GM13977 (cell line): ENCODE measurements at regions not wholly inside any gene's neighbourhood (a gene's known extent, or its start where the extent isn't known, plus 50 kb on each side); places are given as distances from the start of the nearest gene placed in this dataset.

ENCODE experiments used
- DNase-seq: peaks from one replicate; pipeline ENCODE4 v3.0.0; 2012; ENCODE audit warnings: low spot score
- in situ Hi-C: fragments of 300-500 bp; cut with MboI; formaldehyde crosslinking; loops from one replicate; pipeline ENCODE4 v1.12.0; 2022; ENCODE audit warnings: low sequenced_read_pairs, low pct_unique_long_range_greater_than_20kb, mixed read lengths, inconsistent platforms; ENCODE audit not compliant: unreplicated experiment
- TF ChIP-seq, protein P1 (sequence below): IDR thresholded peaks from 2 replicates; pipeline ENCODE4 v1.5.1; 2012; ENCODE audit warnings: mild to moderate bottlenecking, control low read depth; ENCODE audit not compliant: insufficient read depth; ENCODE audit errors: extremely low read depth, missing control alignments

DNA sequence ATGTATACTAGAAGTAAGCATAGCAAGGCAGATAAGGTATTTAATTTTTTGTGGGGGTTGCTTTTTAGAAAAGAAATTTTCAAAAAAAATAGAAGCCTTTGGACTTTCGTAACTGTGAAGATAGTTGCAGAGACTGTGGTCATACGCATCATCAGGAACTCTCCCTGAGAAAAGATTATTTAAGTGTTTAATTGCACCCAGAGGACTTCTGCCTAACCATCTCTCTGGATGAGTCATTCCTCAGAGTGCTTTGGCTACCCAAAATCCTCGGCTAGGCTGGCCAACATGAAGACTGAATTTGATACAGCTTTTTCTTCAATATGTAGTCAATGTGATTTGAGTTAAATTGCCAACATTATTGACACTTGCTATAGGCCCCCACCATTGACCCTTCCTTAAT is 296.4 kb downstream of the TLR4 start:
- TF ChIP-seq, protein P1, sequence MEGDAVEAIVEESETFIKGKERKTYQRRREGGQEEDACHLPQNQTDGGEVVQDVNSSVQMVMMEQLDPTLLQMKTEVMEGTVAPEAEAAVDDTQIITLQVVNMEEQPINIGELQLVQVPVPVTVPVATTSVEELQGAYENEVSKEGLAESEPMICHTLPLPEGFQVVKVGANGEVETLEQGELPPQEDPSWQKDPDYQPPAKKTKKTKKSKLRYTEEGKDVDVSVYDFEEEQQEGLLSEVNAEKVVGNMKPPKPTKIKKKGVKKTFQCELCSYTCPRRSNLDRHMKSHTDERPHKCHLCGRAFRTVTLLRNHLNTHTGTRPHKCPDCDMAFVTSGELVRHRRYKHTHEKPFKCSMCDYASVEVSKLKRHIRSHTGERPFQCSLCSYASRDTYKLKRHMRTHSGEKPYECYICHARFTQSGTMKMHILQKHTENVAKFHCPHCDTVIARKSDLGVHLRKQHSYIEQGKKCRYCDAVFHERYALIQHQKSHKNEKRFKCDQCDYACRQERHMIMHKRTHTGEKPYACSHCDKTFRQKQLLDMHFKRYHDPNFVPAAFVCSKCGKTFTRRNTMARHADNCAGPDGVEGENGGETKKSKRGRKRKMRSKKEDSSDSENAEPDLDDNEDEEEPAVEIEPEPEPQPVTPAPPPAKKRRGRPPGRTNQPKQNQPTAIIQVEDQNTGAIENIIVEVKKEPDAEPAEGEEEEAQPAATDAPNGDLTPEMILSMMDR: no peak
- DNase-seq: no peak
- in situ Hi-C loops: no loop called here

DNA sequence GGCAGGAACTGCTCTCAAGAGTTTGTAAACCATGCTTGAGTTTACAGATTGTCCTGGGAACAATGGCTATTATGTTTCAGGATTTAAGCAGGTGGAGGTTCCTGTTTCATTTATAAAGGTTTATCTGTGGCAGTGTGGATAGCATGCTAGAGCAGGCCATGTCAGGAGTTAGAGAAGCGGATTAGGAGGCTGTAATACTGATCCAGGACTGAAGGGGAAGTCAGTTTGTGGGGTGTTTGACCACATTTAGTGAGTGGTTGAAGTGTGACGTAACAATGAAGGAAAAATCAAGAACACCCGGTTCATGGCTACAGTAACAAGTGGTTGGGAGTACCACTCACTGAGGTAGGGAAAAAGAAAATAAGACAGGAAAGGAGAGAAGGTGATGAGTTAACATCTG is 299.0 kb downstream of the TLR4 start:
- TF ChIP-seq, protein P1: no peak
- in situ Hi-C loops: no loop called here
- DNase-seq: no peak

DNA sequence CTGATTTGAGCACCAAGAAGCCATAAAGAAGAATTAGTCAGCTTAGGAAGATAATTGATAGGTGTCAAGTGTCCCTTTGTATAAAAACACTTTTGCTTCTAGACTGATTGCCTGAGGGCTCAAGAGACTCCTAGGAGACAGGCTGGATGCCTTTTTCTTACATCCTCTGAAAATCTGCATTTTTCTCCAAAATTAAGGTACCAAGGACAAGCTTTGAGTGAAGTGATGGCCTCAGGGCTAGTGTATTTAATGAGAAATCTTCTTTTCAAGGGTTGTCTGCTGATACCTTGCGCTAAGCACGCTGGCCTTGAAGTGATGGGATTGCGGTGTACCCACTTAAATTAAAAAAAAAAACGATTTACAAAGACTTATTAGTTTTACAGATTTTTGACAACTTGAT is 304.0 kb downstream of the TLR4 start:
- in situ Hi-C loops: no loop called here
- TF ChIP-seq, protein P1: no peak
- DNase-seq: no peak

DNA sequence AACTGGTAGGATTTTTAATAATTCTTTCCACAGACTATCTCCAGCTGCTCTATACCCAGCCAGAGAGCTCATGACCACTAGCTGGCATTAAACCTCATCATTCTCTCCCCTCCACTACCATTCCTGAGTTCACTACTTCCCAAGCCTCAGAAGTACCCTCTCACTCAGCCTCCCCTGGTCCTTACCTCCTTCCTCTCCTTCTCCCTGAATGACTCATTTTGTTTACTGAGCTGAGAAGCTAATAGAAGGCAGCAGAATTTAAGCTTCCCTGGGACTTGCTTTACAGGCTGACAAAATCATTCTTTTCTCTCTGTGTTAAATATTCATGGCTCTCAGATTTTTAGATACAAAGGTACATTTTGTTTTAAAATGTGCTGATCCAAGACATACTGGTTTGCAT is 305.4 kb downstream of the TLR4 start:
- in situ Hi-C loops: no loop called here
- TF ChIP-seq, protein P1: no peak
- no peak for DNase-seq

DNA sequence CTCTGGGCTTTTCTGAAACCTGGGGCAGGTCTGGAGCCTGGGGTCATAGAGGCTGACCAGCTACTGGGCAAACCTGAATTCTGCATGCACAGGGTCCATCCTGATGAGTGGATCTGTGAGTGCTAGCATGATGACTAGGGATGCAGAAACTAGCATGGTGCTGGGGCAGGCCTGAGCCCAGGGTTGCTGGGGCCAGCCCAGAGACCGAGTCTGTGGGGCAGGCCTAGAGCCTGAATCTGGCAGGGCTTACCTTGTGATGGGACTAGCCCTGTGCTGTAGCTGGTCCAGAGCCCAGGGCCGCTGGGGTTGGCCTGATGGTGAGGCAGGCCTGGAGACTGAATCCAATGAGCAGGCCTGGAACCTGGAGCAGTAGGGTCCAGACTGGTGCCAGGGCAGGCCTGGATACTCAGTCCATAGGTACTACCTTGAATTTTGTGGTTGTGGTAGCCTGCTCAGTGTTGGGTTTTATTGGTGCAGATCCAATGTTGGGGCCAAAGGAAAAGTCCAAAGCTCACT is 313.5 kb downstream of the TLR4 start:
- TF ChIP-seq, protein P1: no peak
- in situ Hi-C loops: no loop called here
- DNase-seq: no peak

DNA sequence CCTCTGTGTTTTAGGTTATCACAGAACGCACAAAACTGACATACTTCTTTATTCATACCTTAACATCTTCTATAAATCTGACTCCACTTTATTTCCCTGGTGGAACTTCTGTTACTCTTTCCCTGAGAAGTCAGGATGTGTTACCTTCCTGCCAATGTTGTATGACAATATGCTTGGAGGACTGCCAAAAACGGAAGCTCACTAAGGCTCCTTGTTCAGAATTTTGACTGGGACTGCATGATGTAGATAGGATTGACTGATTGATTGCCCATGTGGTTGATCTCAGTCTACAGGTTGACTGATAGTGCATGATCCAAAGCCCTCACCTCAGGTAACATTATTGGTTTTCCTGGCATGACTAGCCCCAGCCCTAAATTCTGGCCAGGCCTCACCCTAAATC is 319.4 kb downstream of the TLR4 start:
- DNase-seq: no peak
- TF ChIP-seq, protein P1: no peak
- in situ Hi-C loops: no loop called here

DNA sequence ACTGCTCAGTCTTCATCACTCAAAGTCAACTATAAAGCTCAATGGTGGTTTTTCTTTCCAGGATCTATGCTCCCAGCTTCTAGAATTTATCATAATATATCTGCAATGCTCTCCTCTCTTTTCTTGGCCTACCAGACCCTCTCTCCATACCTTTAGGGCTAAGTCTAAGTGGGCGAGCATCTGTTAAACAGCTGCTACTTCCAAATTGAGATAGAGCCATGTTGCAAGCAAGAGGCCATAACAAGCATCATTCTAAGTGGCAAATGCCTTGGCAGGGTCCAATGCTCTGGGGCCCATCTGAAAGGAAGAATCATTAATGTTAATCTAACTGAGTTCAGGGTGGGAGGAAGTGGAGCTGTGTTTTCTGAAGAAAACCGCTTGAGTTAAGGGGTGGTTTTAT is 324.0 kb downstream of the TLR4 start:
- TF ChIP-seq, protein P1: no peak
- in situ Hi-C loops: no loop called here
- DNase-seq: no peak
